Keratinocyte (primary cell): ENCODE measurements at regions not wholly inside any gene's neighbourhood (a gene's known extent, or its start where the extent isn't known, plus 50 kb on each side); places are given as distances from the start of the nearest gene placed in this dataset.

ENCODE experiments used
- DNase-seq: peaks from one replicate; pipeline ENCODE4 v3.0.0-alpha.2; 2011; ENCODE audit warnings: low read depth, missing footprints, low spot score
- FAIRE-seq: peaks from 2 replicates; lab custom pipeline; 2011; peaks lifted over from hg19 to GRCh38; lab: Jason Lieb, UNC
- H2AFZ ChIP-seq: 2 replicates; pipeline ENCODE4 v1.6.0; 2012; ENCODE audit warnings: low read length, control low read depth, inconsistent platforms; ENCODE audit not compliant: control insufficient read depth
- H3K27ac ChIP-seq: 2 replicates; pipeline ENCODE4 v1.5.1; 2011; ENCODE audit warnings: low read length; ENCODE audit not compliant: control insufficient read depth, insufficient read depth
- H3K27me3 ChIP-seq: 3 replicates; pipeline ENCODE4 v1.6.0; 2011; ENCODE audit warnings: low read length; ENCODE audit not compliant: control insufficient read depth, insufficient read depth; ENCODE audit errors: extremely low read depth
- H3K36me3 ChIP-seq, 2 experiments: 2 replicates in 1 of 2; 3 replicates in 1 of 2; pipeline ENCODE4 v1.5.1; 2011; ENCODE audit warnings: low read length in 2 of 2, mild to moderate bottlenecking in 1 of 2; ENCODE audit not compliant: control insufficient read depth in 2 of 2, insufficient read depth in 2 of 2; ENCODE audit errors: extremely low read depth in 1 of 2
- H3K4me1 ChIP-seq: 3 replicates; pipeline ENCODE4 v1.5.1; 2011; ENCODE audit warnings: low read length; ENCODE audit not compliant: control insufficient read depth, insufficient read depth; ENCODE audit errors: extremely low read depth
- H3K4me2 ChIP-seq: 3 replicates; pipeline ENCODE4 v1.6.0; 2011; ENCODE audit warnings: low read depth, low read length; ENCODE audit not compliant: control insufficient read depth, insufficient read depth; ENCODE audit errors: extremely low read depth
- H3K4me3 ChIP-seq, 3 experiments: fragments of 200-600 bp in 1 of 3; sonication (generic) in 1 of 3; 2 replicates in 2 of 3; 3 replicates in 1 of 3; pipeline ENCODE4 v1.5.1; 2011 to 2016; ENCODE audit warnings: low read length in 3 of 3, mild to moderate bottlenecking in 3 of 3, control low read depth in 2 of 3, inconsistent platforms in 1 of 3, low read depth in 1 of 3, mixed read lengths in 1 of 3, mixed run types in 1 of 3, moderate library complexity in 1 of 3; ENCODE audit not compliant: control insufficient read depth in 2 of 3, insufficient read depth in 2 of 3; ENCODE audit errors: extremely low read depth in 1 of 3
- H3K79me2 ChIP-seq: 2 replicates; pipeline ENCODE4 v1.6.0; 2012; ENCODE audit warnings: low read length; ENCODE audit not compliant: control insufficient read depth, insufficient read depth
- H3K9ac ChIP-seq: 3 replicates; pipeline ENCODE4 v1.6.0; 2011; ENCODE audit warnings: low read length; ENCODE audit not compliant: control insufficient read depth, insufficient read depth; ENCODE audit errors: extremely low read depth
- H3K9me1 ChIP-seq: 3 replicates; pipeline ENCODE4 v1.6.0; 2011; ENCODE audit warnings: low read length; ENCODE audit not compliant: control insufficient read depth, insufficient read depth; ENCODE audit errors: extremely low read depth
- H3K9me3 ChIP-seq: 2 replicates; pipeline ENCODE4 v1.5.1; 2012; ENCODE audit warnings: low read depth, low read length; ENCODE audit not compliant: control insufficient read depth
- H4K20me1 ChIP-seq: 3 replicates; pipeline ENCODE4 v1.6.0; 2011; ENCODE audit warnings: low read length; ENCODE audit not compliant: control insufficient read depth, insufficient read depth; ENCODE audit errors: extremely low read depth
- CTCF ChIP-seq, 3 experiments: IDR thresholded peaks in 1 of 3; conservative IDR thresholded peaks in 1 of 3; optimal IDR thresholded peaks in 1 of 3; 2 replicates in 2 of 3; 3 replicates in 1 of 3; pipeline versions ENCODE3 to v1.5.1; 2011; ENCODE audit warnings: low read length in 3 of 3, mild to moderate bottlenecking in 3 of 3, moderate library complexity in 2 of 3, control low read depth in 1 of 3, inconsistent platforms in 1 of 3; ENCODE audit not compliant: insufficient read depth in 2 of 3; ENCODE audit errors: extremely low read depth in 1 of 3
- EZH2 ChIP-seq: IDR thresholded peaks from one replicate; pipeline ENCODE4 v1.6.1; 2012; ENCODE audit warnings: inconsistent platforms, mild to moderate bottlenecking, low read length, moderate library complexity
- dilution Hi-C: fragments of 300-500 bp; cut with MboI; formaldehyde crosslinking; loops from one replicate; pipeline ENCODE4 v1.7.0; 2020; ENCODE audit warnings: low sequenced_read_pairs; ENCODE audit not compliant: extremely low pct_ligation_motif_present

GRCh38 chr22:48703265-48703941 lies 1124.3 kb downstream of the BRD1 start:
- Histone ChIP-seq H3K4me1 (no peaks in the 10 kb centered on the region), H3K9ac (no peak overlapping the region), H3K9me1 (no peaks in the 10 kb centered on the region), H3K27me3 (no peaks in the 10 kb centered on the region), H2AFZ (no peak overlapping the region), H3K9me3 (peaks cover 32% of the 10 kb centered on the region), H3K27ac (no peak overlapping the region), H3K4me2 (no peak overlapping the region), H3K36me3 (no peaks in the 10 kb centered on the region), H3K79me2 (no peaks in the 10 kb centered on the region), H4K20me1 (no peaks in the 10 kb centered on the region), H3K4me3 (no peak overlapping the region)
- TF ChIP-seq CTCF (optimal IDR thresholded peaks at IDR 0.05 in 1 of 3, IDR thresholded peaks at IDR 0.05 in 1 of 3, conservative IDR thresholded peaks at IDR 0.05 in 1 of 3; ENCODE audit: extremely low read depth in 1 of 3, insufficient read depth in 2 of 3, low read length in 3 of 3) (no peak), EZH2 (no peak)
- no peak for FAIRE-seq
- dilution Hi-C loops, result no loop called here
- DNase-seq, result no peak

GRCh38 chr22:48702573-48703264 lies 1125.0 kb downstream of the BRD1 start:
- H3K9ac ChIP-seq, result no peak overlapping the region
- H3K27me3 ChIP-seq, result no peaks in the 10 kb centered on the region
- H3K4me2 ChIP-seq, result no peak overlapping the region
- no peak overlapping the region for H3K4me3 ChIP-seq
- H4K20me1 ChIP-seq, result no peaks in the 10 kb centered on the region
- no peak overlapping the region for H3K27ac ChIP-seq
- TF ChIP-seq EZH2 (no peak), CTCF (optimal IDR thresholded peaks at IDR 0.05 in 1 of 3, IDR thresholded peaks at IDR 0.05 in 1 of 3, conservative IDR thresholded peaks at IDR 0.05 in 1 of 3; ENCODE audit: extremely low read depth in 1 of 3, insufficient read depth in 2 of 3, low read length in 3 of 3) (no peak)
- no peaks in the 10 kb centered on the region for H3K79me2 ChIP-seq
- H2AFZ ChIP-seq, result no peak overlapping the region
- FAIRE-seq, result no peak
- dilution Hi-C loops, result no loop called here
- peaks cover 36% of the 10 kb centered on the region for H3K9me3 ChIP-seq
- DNase-seq, result no peak
- no peaks in the 10 kb centered on the region for H3K36me3 ChIP-seq
- no peaks in the 10 kb centered on the region for H3K9me1 ChIP-seq
- H3K4me1 ChIP-seq, result no peaks in the 10 kb centered on the region
